GM12878 (cell line): ENCODE measurements at regions not wholly inside any gene's neighbourhood (a gene's known extent, or its start where the extent isn't known, plus 50 kb on each side); places are given as distances from the start of the nearest gene placed in this dataset.

Experiments used
- ATAC-seq: fragments of 200-7000 bp; cut with Tn5 transposase; 3 replicates; pipeline ENCODE4 v1.9.1; 2020; ENCODE audit warnings: mild to moderate bottlenecking, moderate library complexity
- BruUV-seq: library from RNA; stranded (reverse); fragments of 400-500 nt; replicated peaks from 2 replicates; lab custom pipeline; 2021; lab: Mats Ljungman, UMichigan
- CTCF ChIA-PET: fragments of 300-600 bp; sonication (Branson Sonifier 250); formaldehyde crosslinking; extraction: SDS; loops from one replicate; lab custom pipeline; 2021; ENCODE audit warnings: inconsistent platforms; lab: Yijun Ruan, JAX
- POLR2A ChIA-PET: fragments of 350-600 bp; formaldehyde crosslinking; extraction: SDS; loops from one replicate; lab custom pipeline; 2021; ENCODE audit warnings: inconsistent platforms; lab: Charles Lee
- RAD21 ChIA-PET: fragments of 300-600 bp; sonication (Branson Sonifier 250); formaldehyde crosslinking; loops from one replicate; lab custom pipeline; 2023; ENCODE audit warnings: antibody characterized with exemption; ENCODE audit not compliant: unreplicated experiment; lab: Charles Lee
- SMC1A ChIA-PET: fragments of 300-600 bp; sonication (Branson Sonifier 250); formaldehyde crosslinking; loops from one replicate; lab custom pipeline; 2023; ENCODE audit not compliant: unreplicated experiment, uncharacterized antibody; lab: Charles Lee
- DNase-seq: peaks from one replicate; pipeline ENCODE4 v3.0.0-alpha.2; 2011; ENCODE audit warnings: low read depth, low spot score
- FAIRE-seq: peaks from 3 replicates; lab custom pipeline; 2011; peaks lifted over from hg19 to GRCh38; lab: Jason Lieb, UNC
- H2AFZ ChIP-seq: 2 replicates; pipeline ENCODE4 v1.6.0; 2011; ENCODE audit warnings: low read depth, low read length, control low read depth; ENCODE audit not compliant: control insufficient read depth
- H3K27ac ChIP-seq: 2 replicates; pipeline ENCODE4 v1.5.1; 2011; ENCODE audit warnings: control low read depth; ENCODE audit not compliant: control insufficient read depth, insufficient read depth
- H3K27me3 ChIP-seq, 2 experiments: replicated peaks in 1 of 2; 2 replicates each; pipeline versions ENCODE4 v1.6.0 to v1.6.1; 2011; ENCODE audit warnings: low read length in 1 of 2; ENCODE audit not compliant: control insufficient read depth in 2 of 2, insufficient read depth in 2 of 2
- H3K36me3 ChIP-seq, 2 experiments: 2 replicates each; pipeline ENCODE4 v1.5.1; 2011; ENCODE audit warnings: low read length in 1 of 2; ENCODE audit not compliant: control insufficient read depth in 2 of 2, insufficient read depth in 2 of 2
- H3K4me1 ChIP-seq: 2 replicates; pipeline ENCODE4 v1.6.1; 2011; ENCODE audit warnings: mild to moderate bottlenecking, low read length, moderate library complexity, mixed read lengths; ENCODE audit not compliant: control insufficient read depth, insufficient read depth
- H3K4me2 ChIP-seq: 2 replicates; pipeline ENCODE4 v1.6.0; 2011; ENCODE audit warnings: control low read depth; ENCODE audit not compliant: control insufficient read depth, insufficient read depth
- H3K4me3 ChIP-seq: fragments of 200-600 bp; sonication (generic); 2 replicates; pipeline ENCODE4 v1.5.1; 2016
- H3K79me2 ChIP-seq: 2 replicates; pipeline ENCODE4 v1.6.0; 2011; ENCODE audit warnings: low read length; ENCODE audit not compliant: control insufficient read depth, insufficient read depth
- H3K9ac ChIP-seq: 2 replicates; pipeline ENCODE4 v1.8.0; 2011; ENCODE audit warnings: low read length, control low read depth, mixed read lengths; ENCODE audit not compliant: control insufficient read depth, insufficient read depth
- H3K9me3 ChIP-seq: replicated peaks from 3 replicates; pipeline ENCODE4 v1.5.1; 2011; ENCODE audit warnings: mild to moderate bottlenecking, low read length; ENCODE audit not compliant: control insufficient read depth, insufficient read depth
- H4K20me1 ChIP-seq: 2 replicates; pipeline ENCODE4 v1.6.0; 2011; ENCODE audit not compliant: control insufficient read depth, insufficient read depth
- CBFB ChIP-seq: IDR thresholded peaks from 2 replicates; pipeline ENCODE4 v1.6.1; 2016; ENCODE audit warnings: antibody characterized with exemption, low read depth
- CBX3 ChIP-seq: fragments of 200-600 bp; sonication (generic); IDR thresholded peaks from 2 replicates; pipeline ENCODE4 v1.6.1; 2016; ENCODE audit warnings: low read depth, borderline replicate concordance
- EGR1 ChIP-seq, 2 experiments: IDR thresholded peaks; 1 replicate in 1 of 2; 2 replicates in 1 of 2; pipeline ENCODE4 v1.6.1; 2011 to 2012; ENCODE audit warnings: low read depth in 2 of 2, low read length in 2 of 2, borderline replicate concordance in 1 of 2, mild to moderate bottlenecking in 1 of 2, moderate library complexity in 1 of 2
- KDM1A ChIP-seq: fragments of 200-600 bp; sonication (generic); IDR thresholded peaks from 2 replicates; pipeline ENCODE4 v1.6.1; 2016; ENCODE audit warnings: borderline replicate concordance
- SMAD5 ChIP-seq: IDR thresholded peaks from 2 replicates; pipeline ENCODE4 v1.6.1; 2016; ENCODE audit warnings: antibody characterized with exemption, low read depth
- SMARCA5 ChIP-seq: fragments of 450-650 bp; IDR thresholded peaks from 2 replicates; pipeline ENCODE4 v1.6.1; 2017; ENCODE audit warnings: mild to moderate bottlenecking
- SP1 ChIP-seq: IDR thresholded peaks from one replicate; pipeline ENCODE4 v1.6.1; 2011; ENCODE audit warnings: low read depth, low read length
- ZNF384 ChIP-seq: IDR thresholded peaks from 2 replicates; pipeline ENCODE4 v1.6.1; 2012; ENCODE audit warnings: low read depth, mild to moderate bottlenecking, low read length, improper control_type of control experiment, borderline replicate concordance
- ZNF622 ChIP-seq: fragments of 450-650 bp; IDR thresholded peaks from 2 replicates; pipeline ENCODE4 v1.6.1; 2017; ENCODE audit warnings: mild to moderate bottlenecking, inconsistent platforms
- WGBS: methylation state at CpG from one replicate; pipeline ENCODE4 v1.1.6; 2016; ENCODE audit warnings: low lambda C conversion rate; ENCODE audit not compliant: insufficient replicate concordance, insufficient coverage; ENCODE audit errors: missing lambda C conversion rate; 5-methylcytosine and 5-hydroxymethylcytosine counted together
- in situ Hi-C: fragments of 300-500 bp; cut with MboI; formaldehyde crosslinking; loops from 9 replicates; pipeline ENCODE4 v1.14.3; 2018; ENCODE audit warnings: mixed read lengths
- intact Hi-C: fragments of 100-400 bp; cut with micrococcal nuclease; formaldehyde crosslinking; loops from one replicate; pipeline ENCODE4 v1.14.2; 2022; ENCODE audit not compliant: unreplicated experiment
- TF ChIP-seq, protein P1 (sequence below): IDR thresholded peaks from 2 replicates; pipeline ENCODE4 v1.6.1; 2012; ENCODE audit warnings: low read depth, low read length, improper control_type of control experiment
- TF ChIP-seq, protein P2 (sequence below): fragments of 450-650 bp; IDR thresholded peaks from 2 replicates; pipeline ENCODE4 v1.6.1; 2017; ENCODE audit warnings: mild to moderate bottlenecking, moderate library complexity
- TF ChIP-seq, protein P3 (sequence below): fragments of 450-650 bp; IDR thresholded peaks from 2 replicates; pipeline ENCODE4 v1.6.1; 2018; ENCODE audit warnings: mild to moderate bottlenecking, low read depth, moderate library complexity; ENCODE audit not compliant: partially characterized antibody
- TF ChIP-seq, protein P4 (sequence below): fragments of 450-650 bp; IDR thresholded peaks from 2 replicates; pipeline ENCODE4 v1.6.1; 2016; ENCODE audit warnings: mild to moderate bottlenecking
- TF ChIP-seq, protein P5 (sequence below): fragments of 150-350 bp; IDR thresholded peaks from 2 replicates; pipeline ENCODE4 v1.6.1; 2014; ENCODE audit warnings: mild to moderate bottlenecking, low read depth, low read length

DNA sequence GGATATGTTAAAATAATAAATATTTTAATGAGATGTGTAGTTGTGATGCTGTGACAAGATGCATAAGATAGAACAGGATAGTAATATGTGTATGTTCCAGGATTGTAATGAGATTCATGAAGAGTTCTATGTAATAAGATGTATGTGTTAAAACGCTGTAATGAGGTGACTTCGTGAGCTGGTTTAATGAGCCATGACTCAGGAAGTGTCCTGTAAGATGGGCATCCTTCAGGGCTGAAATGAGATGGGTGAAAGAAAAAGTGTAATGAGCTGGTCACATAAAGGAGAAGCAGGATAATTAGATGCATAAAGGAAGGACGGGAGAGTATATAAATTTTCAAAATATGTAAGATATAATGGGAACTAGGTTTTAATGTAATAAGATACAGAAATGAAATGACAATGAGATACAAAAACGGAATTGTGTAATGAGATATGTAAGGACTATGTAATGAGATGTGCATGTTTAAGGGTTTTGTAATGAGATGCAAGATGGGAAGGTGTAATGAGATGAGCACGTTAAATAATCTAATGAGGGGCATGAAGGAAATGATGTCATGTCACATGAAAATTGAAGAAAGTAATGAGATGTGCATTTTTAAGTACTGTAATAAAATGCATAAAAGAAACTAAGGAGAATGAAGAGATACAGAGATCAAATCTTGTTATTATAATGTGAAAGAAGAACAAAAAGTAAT is 524.8 kb upstream of the STXBP6 start:
- no peak overlapping the region for H2AFZ ChIP-seq
- no peak for TF ChIP-seq CBFB
- TF ChIP-seq CBX3: no peak
- no peak for TF ChIP-seq EGR1 (IDR thresholded peaks at IDR 0.05; ENCODE audit: borderline replicate concordance in 1 of 2, low read depth in 2 of 2, low read length in 2 of 2)
- TF ChIP-seq, protein P1, sequence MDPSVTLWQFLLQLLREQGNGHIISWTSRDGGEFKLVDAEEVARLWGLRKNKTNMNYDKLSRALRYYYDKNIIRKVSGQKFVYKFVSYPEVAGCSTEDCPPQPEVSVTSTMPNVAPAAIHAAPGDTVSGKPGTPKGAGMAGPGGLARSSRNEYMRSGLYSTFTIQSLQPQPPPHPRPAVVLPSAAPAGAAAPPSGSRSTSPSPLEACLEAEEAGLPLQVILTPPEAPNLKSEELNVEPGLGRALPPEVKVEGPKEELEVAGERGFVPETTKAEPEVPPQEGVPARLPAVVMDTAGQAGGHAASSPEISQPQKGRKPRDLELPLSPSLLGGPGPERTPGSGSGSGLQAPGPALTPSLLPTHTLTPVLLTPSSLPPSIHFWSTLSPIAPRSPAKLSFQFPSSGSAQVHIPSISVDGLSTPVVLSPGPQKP: no peak
- no peak for TF ChIP-seq ZNF622
- no peak for TF ChIP-seq KDM1A
- TF ChIP-seq, protein P2, sequence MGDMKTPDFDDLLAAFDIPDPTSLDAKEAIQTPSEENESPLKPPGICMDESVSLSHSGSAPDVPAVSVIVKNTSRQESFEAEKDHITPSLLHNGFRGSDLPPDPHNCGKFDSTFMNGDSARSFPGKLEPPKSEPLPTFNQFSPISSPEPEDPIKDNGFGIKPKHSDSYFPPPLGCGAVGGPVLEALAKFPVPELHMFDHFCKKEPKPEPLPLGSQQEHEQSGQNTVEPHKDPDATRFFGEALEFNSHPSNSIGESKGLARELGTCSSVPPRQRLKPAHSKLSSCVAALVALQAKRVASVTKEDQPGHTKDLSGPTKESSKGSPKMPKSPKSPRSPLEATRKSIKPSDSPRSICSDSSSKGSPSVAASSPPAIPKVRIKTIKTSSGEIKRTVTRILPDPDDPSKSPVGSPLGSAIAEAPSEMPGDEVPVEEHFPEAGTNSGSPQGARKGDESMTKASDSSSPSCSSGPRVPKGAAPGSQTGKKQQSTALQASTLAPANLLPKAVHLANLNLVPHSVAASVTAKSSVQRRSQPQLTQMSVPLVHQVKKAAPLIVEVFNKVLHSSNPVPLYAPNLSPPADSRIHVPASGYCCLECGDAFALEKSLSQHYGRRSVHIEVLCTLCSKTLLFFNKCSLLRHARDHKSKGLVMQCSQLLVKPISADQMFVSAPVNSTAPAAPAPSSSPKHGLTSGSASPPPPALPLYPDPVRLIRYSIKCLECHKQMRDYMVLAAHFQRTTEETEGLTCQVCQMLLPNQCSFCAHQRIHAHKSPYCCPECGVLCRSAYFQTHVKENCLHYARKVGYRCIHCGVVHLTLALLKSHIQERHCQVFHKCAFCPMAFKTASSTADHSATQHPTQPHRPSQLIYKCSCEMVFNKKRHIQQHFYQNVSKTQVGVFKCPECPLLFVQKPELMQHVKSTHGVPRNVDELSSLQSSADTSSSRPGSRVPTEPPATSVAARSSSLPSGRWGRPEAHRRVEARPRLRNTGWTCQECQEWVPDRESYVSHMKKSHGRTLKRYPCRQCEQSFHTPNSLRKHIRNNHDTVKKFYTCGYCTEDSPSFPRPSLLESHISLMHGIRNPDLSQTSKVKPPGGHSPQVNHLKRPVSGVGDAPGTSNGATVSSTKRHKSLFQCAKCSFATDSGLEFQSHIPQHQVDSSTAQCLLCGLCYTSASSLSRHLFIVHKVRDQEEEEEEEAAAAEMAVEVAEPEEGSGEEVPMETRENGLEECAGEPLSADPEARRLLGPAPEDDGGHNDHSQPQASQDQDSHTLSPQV: no peak
- no peak for TF ChIP-seq ZNF384
- TF ChIP-seq, protein P3, sequence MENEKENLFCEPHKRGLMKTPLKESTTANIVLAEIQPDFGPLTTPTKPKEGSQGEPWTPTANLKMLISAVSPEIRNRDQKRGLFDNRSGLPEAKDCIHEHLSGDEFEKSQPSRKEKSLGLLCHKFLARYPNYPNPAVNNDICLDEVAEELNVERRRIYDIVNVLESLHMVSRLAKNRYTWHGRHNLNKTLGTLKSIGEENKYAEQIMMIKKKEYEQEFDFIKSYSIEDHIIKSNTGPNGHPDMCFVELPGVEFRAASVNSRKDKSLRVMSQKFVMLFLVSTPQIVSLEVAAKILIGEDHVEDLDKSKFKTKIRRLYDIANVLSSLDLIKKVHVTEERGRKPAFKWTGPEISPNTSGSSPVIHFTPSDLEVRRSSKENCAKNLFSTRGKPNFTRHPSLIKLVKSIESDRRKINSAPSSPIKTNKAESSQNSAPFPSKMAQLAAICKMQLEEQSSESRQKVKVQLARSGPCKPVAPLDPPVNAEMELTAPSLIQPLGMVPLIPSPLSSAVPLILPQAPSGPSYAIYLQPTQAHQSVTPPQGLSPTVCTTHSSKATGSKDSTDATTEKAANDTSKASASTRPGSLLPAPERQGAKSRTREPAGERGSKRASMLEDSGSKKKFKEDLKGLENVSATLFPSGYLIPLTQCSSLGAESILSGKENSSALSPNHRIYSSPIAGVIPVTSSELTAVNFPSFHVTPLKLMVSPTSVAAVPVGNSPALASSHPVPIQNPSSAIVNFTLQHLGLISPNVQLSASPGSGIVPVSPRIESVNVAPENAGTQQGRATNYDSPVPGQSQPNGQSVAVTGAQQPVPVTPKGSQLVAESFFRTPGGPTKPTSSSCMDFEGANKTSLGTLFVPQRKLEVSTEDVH: no peak
- TF ChIP-seq SP1: no peak
- no peak for TF ChIP-seq SMARCA5
- no peak for TF ChIP-seq SMAD5
- TF ChIP-seq, protein P4, sequence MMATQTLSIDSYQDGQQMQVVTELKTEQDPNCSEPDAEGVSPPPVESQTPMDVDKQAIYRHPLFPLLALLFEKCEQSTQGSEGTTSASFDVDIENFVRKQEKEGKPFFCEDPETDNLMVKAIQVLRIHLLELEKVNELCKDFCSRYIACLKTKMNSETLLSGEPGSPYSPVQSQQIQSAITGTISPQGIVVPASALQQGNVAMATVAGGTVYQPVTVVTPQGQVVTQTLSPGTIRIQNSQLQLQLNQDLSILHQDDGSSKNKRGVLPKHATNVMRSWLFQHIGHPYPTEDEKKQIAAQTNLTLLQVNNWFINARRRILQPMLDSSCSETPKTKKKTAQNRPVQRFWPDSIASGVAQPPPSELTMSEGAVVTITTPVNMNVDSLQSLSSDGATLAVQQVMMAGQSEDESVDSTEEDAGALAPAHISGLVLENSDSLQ: no peak
- TF ChIP-seq, protein P5, sequence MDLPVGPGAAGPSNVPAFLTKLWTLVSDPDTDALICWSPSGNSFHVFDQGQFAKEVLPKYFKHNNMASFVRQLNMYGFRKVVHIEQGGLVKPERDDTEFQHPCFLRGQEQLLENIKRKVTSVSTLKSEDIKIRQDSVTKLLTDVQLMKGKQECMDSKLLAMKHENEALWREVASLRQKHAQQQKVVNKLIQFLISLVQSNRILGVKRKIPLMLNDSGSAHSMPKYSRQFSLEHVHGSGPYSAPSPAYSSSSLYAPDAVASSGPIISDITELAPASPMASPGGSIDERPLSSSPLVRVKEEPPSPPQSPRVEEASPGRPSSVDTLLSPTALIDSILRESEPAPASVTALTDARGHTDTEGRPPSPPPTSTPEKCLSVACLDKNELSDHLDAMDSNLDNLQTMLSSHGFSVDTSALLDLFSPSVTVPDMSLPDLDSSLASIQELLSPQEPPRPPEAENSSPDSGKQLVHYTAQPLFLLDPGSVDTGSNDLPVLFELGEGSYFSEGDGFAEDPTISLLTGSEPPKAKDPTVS: no peak

More for the DNA sequence above, 524.8 kb upstream of the STXBP6 start:
- Histone ChIP-seq H3K79me2 (no peaks in the 10 kb centered on the region), H3K4me1 (no peaks in the 10 kb centered on the region), H3K9me3 (no peaks in the 10 kb centered on the region; the same call in 2 of the 3 replicates), H3K4me2 (no peak overlapping the region), H3K27me3 (no peaks in the 10 kb centered on the region), H3K27ac (no peak overlapping the region), H4K20me1 (no peaks in the 10 kb centered on the region), H3K36me3 (no peaks in the 10 kb centered on the region), H3K4me3 (no peak overlapping the region), H3K9ac (no peak overlapping the region)
- 0% methylated on average over 5 of the region's 5 CpGs for WGBS
- FAIRE-seq (no peak), DNase-seq (no peak), ATAC-seq (no peak)
- in situ Hi-C loops (no loop called here), intact Hi-C loops (no loop called here)
- ChIA-PET CTCF (no interaction called here), RAD21 (no interaction called here), POLR2A (no interaction called here), SMC1A (no interaction called here)
- BruUV-seq: no TSS peak
